ENCODE measurements at regions not wholly inside any gene's neighbourhood (a gene's known extent, or its start where the extent isn't known, plus 50 kb on each side); places are given as distances from the start of the nearest gene placed in this dataset.

GRCh38 chr13:40186626-40187323 lies 479.7 kb downstream of the FOXO1 start:
- no peak for DNase-seq

GRCh38 chr13:40187324-40187795 lies 479.1 kb downstream of the FOXO1 start:
- no peak for DNase-seq

- DNase-seq = no peak
Measured at GRCh38 chr13:40187841-40188591, 478.4 kb downstream of the FOXO1 start.

GRCh38 chr13:40189426-40189825 lies 477.0 kb downstream of the FOXO1 start:
- no peak for DNase-seq

GRCh38 chr13:40189898-40190630 lies 476.4 kb downstream of the FOXO1 start:
- peak in 52 of 58 donors; percentile 15 to 90 (median 67) for DNase-seq

- DNase-seq = peak in 49 of 58 donors; percentile 12 to 90 (median 55)
Measured at GRCh38 chr13:40190641-40191100, 475.8 kb downstream of the FOXO1 start.

- peak in 36 of 58 donors; percentile 6 to 70 (median 22) for DNase-seq
Measured at GRCh38 chr13:40191186-40191980, 475.1 kb downstream of the FOXO1 start.

GRCh38 chr13:40192452-40192851 lies 474.0 kb downstream of the FOXO1 start:
- DNase-seq = peak in 12 of 58 donors; percentile 21 to 74 (median 49)

GRCh38 chr13:40192858-40193257 lies 473.6 kb downstream of the FOXO1 start:
- DNase-seq = peak in 17 of 58 donors; percentile 7 to 74 (median 38)

GRCh38 chr13:40193286-40194223 lies 472.9 kb downstream of the FOXO1 start:
- DNase-seq = peak in 50 of 58 donors; percentile 7 to 87 (median 43)

GRCh38 chr13:40194224-40194806 lies 472.1 kb downstream of the FOXO1 start:
- DNase-seq = no peak

- DNase-seq = no peak
Measured at GRCh38 chr13:40197049-40197448, 469.4 kb downstream of the FOXO1 start.

- no peak for DNase-seq
Measured at GRCh38 chr13:40197936-40198595, 468.4 kb downstream of the FOXO1 start.

- no peak for DNase-seq
Measured at GRCh38 chr13:40200273-40200978, 466.0 kb downstream of the FOXO1 start.

- DNase-seq = no peak
Measured at GRCh38 chr13:40204246-40204645, 462.2 kb downstream of the FOXO1 start.

- peak in 2 of 58 donors; percentile 16 to 32 for DNase-seq
Measured at GRCh38 chr13:40205771-40206240, 460.6 kb downstream of the FOXO1 start.

GRCh38 chr13:40206241-40207000 lies 460.0 kb downstream of the FOXO1 start:
- DNase-seq = peak in 3 of 58 donors; percentile 34 to 46 (median 46)
